ENCODE measurements at regions not wholly inside any gene's neighbourhood (a gene's known extent, or its start where the extent isn't known, plus 50 kb on each side); places are given as distances from the start of the nearest gene placed in this dataset.
"Not testable (repeated sequence)": the region's sequence is repeated elsewhere in the genome, so short reads cannot be mapped to it uniquely, and the experiment has no call there.

DNA sequence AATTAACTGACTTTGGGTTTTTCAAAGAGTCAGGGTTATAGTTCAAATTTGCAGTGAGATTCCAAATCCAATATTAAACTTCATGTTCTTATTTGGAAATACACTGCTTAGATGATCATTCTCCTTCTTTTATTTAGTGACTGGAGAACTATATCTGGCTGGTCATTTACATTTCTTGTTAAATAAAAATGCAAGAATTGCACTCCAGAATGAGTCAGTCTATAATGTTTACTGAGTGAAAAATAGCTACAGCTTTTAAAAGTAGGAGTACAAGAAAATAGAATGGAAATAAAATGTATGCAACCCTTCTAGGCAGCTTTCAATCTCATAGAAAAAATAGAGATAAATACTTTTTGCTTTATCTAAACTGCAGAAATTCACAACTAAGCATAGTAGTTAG lies 54.5 kb upstream of the CD2AP start:
- DNase-seq (no peak), ATAC-seq (replicated peaks in 1 of 4) (no peak)
- Histone ChIP-seq H3K4me3 (ENCODE audit: control insufficient read depth in 1 of 2, extremely low read depth in 1 of 2, low read length in 1 of 2) (no peak overlapping the region), H3K27me3 (replicated peaks in 1 of 2; ENCODE audit: control insufficient read depth in 2 of 2, extremely low read depth in 1 of 2, insufficient read depth in 2 of 2, low read length in 1 of 2) (peaks cover 0 to 4% of the 10 kb centered on the region in 2 experiments), H3K9me3 (no peaks in the 10 kb centered on the region), H3K4me1 (ENCODE audit: control insufficient read depth in 1 of 2, extremely low read depth in 1 of 2, insufficient read depth in 2 of 2, low read length in 2 of 2) (no peaks in the 10 kb centered on the region), H3K36me3 (ENCODE audit: control insufficient read depth in 2 of 2, extremely low read depth in 1 of 2, insufficient read depth in 1 of 2, low read length in 1 of 2) (no peaks in the 10 kb centered on the region), H3K27ac (ENCODE audit: low read length) (no peak overlapping the region)
- Mint-ChIP-seq H3K4me3 (no peak overlapping the region), H3K36me3 (no peaks in the 10 kb centered on the region), H3K9me3 (peaks cover 0 to 8% (median 6%) of the 10 kb centered on the region in 3 donors), H3K4me1 (no peaks in the 10 kb centered on the region), H3K27ac (no peak overlapping the region), H3K27me3 (no peaks in the 10 kb centered on the region)
- CTCF ChIA-PET: interaction anchor here in 1 of 2 donors (0.6 to 1.3 kb wide), 3 partner anchors 10 to 43 kb away, joined by 3 read pairs; no protein-coding TSS in a partner anchor
- POLR2A ChIA-PET: interaction anchor here in 1 of 2 donors (0.5 kb wide), 1 partner anchor 8 kb away, joined by 3 read pairs; no protein-coding TSS in a partner anchor

DNA sequence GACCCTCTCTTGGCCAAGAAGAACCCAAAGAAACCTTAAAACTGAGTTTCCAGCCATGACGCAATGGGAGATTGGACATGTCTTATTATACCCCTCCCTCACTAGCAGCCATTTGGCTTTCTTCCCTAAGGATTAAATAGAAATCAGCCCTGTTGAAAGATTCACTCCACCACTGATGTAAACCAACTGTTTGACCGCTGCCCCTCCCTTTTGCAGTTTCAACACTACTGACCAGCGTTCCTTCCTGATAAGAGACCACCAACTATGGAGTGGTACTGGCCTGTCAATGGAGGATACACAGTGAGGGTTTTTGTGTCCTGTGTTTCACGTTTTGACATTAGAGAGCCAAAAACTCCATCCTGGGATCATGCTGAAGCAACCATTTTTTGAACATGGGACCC lies 53.2 kb upstream of the CD2AP start:
- Mint-ChIP-seq H3K9me3 (peaks cover 6 to 14% (median 11%) of the 10 kb centered on the region in 3 donors), H3K27me3 (no peaks in the 10 kb centered on the region), H3K36me3 (peaks cover 3% of the 10 kb centered on the region), H3K4me3 (no peak overlapping the region), H3K4me1 (no peaks in the 10 kb centered on the region), H3K27ac (no peak overlapping the region)
- POLR2A ChIA-PET: no interaction called here
- H3K4me3 ChIP-seq (ENCODE audit: control insufficient read depth in 1 of 2, extremely low read depth in 1 of 2, low read length in 1 of 2): no peak overlapping the region
- no peaks in the 10 kb centered on the region for H3K4me1 ChIP-seq (ENCODE audit: control insufficient read depth in 1 of 2, extremely low read depth in 1 of 2, insufficient read depth in 2 of 2, low read length in 2 of 2)
- H3K27me3 ChIP-seq (replicated peaks in 1 of 2; ENCODE audit: control insufficient read depth in 2 of 2, extremely low read depth in 1 of 2, insufficient read depth in 2 of 2, low read length in 1 of 2): peaks cover 0 to 4% of the 10 kb centered on the region in 2 experiments
- no peaks in the 10 kb centered on the region for H3K36me3 ChIP-seq (ENCODE audit: control insufficient read depth in 2 of 2, extremely low read depth in 1 of 2, insufficient read depth in 1 of 2, low read length in 1 of 2)
- no peaks in the 10 kb centered on the region for H3K9me3 ChIP-seq
- no peak overlapping the region for H3K27ac ChIP-seq (ENCODE audit: low read length)
- CTCF ChIA-PET: no interaction called here
- no peak for DNase-seq
- WGBS (ENCODE audit: insufficient coverage): 33% methylated on average over 1 of the region's 4 CpGs
- no peak for ATAC-seq (replicated peaks in 1 of 4)

DNA sequence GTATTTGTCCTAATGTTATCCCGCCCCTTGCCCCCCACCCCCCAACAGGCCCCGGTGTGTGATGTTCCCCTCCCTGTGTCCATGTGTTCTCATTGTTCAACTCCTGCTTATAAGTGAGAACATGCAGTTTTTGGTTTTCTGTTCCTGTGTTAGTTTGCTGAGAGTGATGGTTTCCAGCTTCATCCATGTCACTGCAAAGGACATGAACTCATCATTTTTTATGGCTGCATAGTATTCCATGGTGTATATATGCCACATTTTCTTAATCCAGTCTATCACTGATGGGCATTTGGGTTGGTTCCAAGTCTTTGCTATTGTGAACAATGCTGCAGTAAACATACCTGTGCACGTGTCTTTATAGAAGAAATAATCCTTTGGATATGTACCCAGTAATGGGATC lies 51.9 kb upstream of the CD2AP start:
- POLR2A ChIA-PET; H3K27ac ChIP-seq (ENCODE audit: low read length); DNase-seq; H3K36me3 Mint-ChIP-seq; H3K4me3 Mint-ChIP-seq; H3K27me3 ChIP-seq (replicated peaks in 1 of 2; ENCODE audit: control insufficient read depth in 2 of 2, extremely low read depth in 1 of 2, insufficient read depth in 2 of 2, low read length in 1 of 2); H3K27me3 Mint-ChIP-seq; ATAC-seq (replicated peaks in 1 of 4); H3K4me1 ChIP-seq (ENCODE audit: control insufficient read depth in 1 of 2, extremely low read depth in 1 of 2, insufficient read depth in 2 of 2, low read length in 2 of 2); H3K9me3 ChIP-seq; H3K4me3 ChIP-seq (ENCODE audit: control insufficient read depth in 1 of 2, extremely low read depth in 1 of 2, low read length in 1 of 2); H3K27ac Mint-ChIP-seq; H3K4me1 Mint-ChIP-seq; H3K36me3 ChIP-seq (ENCODE audit: control insufficient read depth in 2 of 2, extremely low read depth in 1 of 2, insufficient read depth in 1 of 2, low read length in 1 of 2): not testable (repeated sequence)
- CTCF ChIA-PET: interaction anchor here in 1 of 2 donors (0.6 kb wide), 1 partner anchor 26 kb away, joined by 5 read pairs; no protein-coding TSS in a partner anchor
- H3K9me3 Mint-ChIP-seq: peaks cover 16 to 20% (median 18%) of the 10 kb centered on the region in 3 donors
- no CpG with 5 or more reads among the region's 3 CpGs for WGBS (ENCODE audit: insufficient coverage)

DNA sequence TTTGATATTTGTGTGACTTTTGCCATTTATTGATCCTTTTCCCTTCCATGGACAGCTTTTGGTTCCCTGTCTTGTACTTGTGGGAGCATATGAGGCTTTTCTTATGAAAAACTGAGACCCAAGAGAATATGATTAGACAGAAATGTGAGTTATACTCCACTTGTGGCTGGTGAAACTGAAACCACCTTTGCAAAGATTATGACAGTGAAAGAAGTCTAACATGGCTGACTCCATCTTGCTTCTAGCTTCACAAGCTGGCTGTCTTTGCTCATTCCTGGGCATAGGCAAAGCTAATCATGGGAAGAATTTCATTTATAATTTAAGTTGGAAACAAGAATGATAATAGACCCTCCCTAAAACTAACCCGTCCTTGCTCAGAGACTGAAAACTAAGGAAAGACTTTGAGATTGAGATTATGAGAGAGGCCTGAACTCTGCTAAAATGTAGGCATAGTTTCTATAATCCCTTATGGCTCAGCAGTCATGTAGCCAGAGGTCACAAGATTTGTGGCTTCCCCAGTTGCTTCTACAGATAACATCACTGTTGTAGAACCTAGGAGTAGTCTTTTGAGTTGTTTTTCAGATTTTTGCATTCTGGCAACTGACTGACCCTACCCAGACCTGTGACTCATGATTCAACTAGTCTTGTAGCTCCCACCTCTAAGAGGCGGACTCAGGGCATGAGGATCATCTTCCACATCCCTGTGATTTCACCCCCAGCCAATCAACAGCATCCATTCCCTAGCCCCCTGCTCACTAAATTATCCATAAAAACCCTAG lies 50.9 kb upstream of the CD2AP start:
- peaks cover 22 to 24% (median 23%) of the 10 kb centered on the region in 3 donors for H3K9me3 Mint-ChIP-seq
- Histone ChIP-seq H3K4me3 (ENCODE audit: control insufficient read depth in 1 of 2, extremely low read depth in 1 of 2, low read length in 1 of 2) (no peak overlapping the region), H3K36me3 (ENCODE audit: control insufficient read depth in 2 of 2, extremely low read depth in 1 of 2, insufficient read depth in 1 of 2, low read length in 1 of 2) (no peaks in the 10 kb centered on the region), H3K27me3 (replicated peaks in 1 of 2; ENCODE audit: control insufficient read depth in 2 of 2, extremely low read depth in 1 of 2, insufficient read depth in 2 of 2, low read length in 1 of 2) (no peaks in the 10 kb centered on the region), H3K9me3 (no peaks in the 10 kb centered on the region), H3K4me1 (ENCODE audit: control insufficient read depth in 1 of 2, extremely low read depth in 1 of 2, insufficient read depth in 2 of 2, low read length in 2 of 2) (no peaks in the 10 kb centered on the region), H3K27ac (ENCODE audit: low read length) (no peak overlapping the region)
- CTCF ChIA-PET: no interaction called here
- no peak for ATAC-seq (replicated peaks in 1 of 4)
- H3K4me3 Mint-ChIP-seq: no peak overlapping the region
- no peaks in the 10 kb centered on the region for H3K27me3 Mint-ChIP-seq
- DNase-seq: no peak
- no peak overlapping the region for H3K27ac Mint-ChIP-seq
- H3K4me1 Mint-ChIP-seq: no peaks in the 10 kb centered on the region
- peaks cover 13% of the 10 kb centered on the region for H3K36me3 Mint-ChIP-seq
- 100% methylated on average over 1 of the region's 2 CpGs for WGBS (ENCODE audit: insufficient coverage)
- POLR2A ChIA-PET: no interaction called here

DNA sequence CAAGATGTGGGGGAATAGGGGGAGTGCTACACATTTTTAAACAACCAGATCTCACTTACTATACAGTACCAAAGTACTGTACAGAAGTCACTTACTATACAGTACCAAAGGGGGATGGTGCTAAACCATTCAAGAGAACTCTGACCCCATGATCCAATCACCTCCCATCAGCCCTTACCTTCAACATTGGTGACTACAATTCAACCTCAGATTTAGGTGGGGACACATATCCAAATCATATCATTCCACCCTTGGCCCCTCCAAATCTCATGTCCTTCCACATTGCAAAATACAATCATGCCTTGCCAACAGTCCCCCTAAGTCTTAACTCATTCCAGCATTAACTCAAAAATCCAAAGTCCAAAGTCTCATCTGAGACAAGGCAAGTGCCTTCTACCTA lies 49.9 kb upstream of the CD2AP start:
- H3K9me3 Mint-ChIP-seq: peaks cover 22 to 24% (median 23%) of the 10 kb centered on the region in 3 donors

More for the DNA sequence above, 49.9 kb upstream of the CD2AP start:
- H3K27me3 ChIP-seq (replicated peaks in 1 of 2; ENCODE audit: control insufficient read depth in 2 of 2, extremely low read depth in 1 of 2, insufficient read depth in 2 of 2, low read length in 1 of 2): no peaks in the 10 kb centered on the region
- CTCF ChIA-PET: no interaction called here
- H3K4me3 ChIP-seq (ENCODE audit: control insufficient read depth in 1 of 2, extremely low read depth in 1 of 2, low read length in 1 of 2): no peak overlapping the region
- POLR2A ChIA-PET: no interaction called here
- no peaks in the 10 kb centered on the region for H3K36me3 ChIP-seq (ENCODE audit: control insufficient read depth in 2 of 2, extremely low read depth in 1 of 2, insufficient read depth in 1 of 2, low read length in 1 of 2)
- Mint-ChIP-seq H3K27me3 (no peaks in the 10 kb centered on the region), H3K4me3 (no peak overlapping the region), H3K4me1 (no peaks in the 10 kb centered on the region), H3K27ac (no peak overlapping the region), H3K36me3 (peaks cover 13% of the 10 kb centered on the region)
- no peaks in the 10 kb centered on the region for H3K9me3 ChIP-seq
- ATAC-seq (replicated peaks in 1 of 4) (no peak), DNase-seq (no peak)
- H3K27ac ChIP-seq (ENCODE audit: low read length): no peak overlapping the region
- H3K4me1 ChIP-seq (ENCODE audit: control insufficient read depth in 1 of 2, extremely low read depth in 1 of 2, insufficient read depth in 2 of 2, low read length in 2 of 2): no peaks in the 10 kb centered on the region

All from T-cell (primary cell).